GM03348 (cell line): ENCODE measurements at regions not wholly inside any gene's neighbourhood (a gene's known extent, or its start where the extent isn't known, plus 50 kb on each side); places are given as distances from the start of the nearest gene placed in this dataset.
"Not testable (repeated sequence)": the region's sequence is repeated elsewhere in the genome, so short reads cannot be mapped to it uniquely, and the experiment has no call there.

Experiments used
- DNase-seq: peaks from one replicate; pipeline ENCODE4 v3.0.0; 2012; ENCODE audit warnings: low spot score

- no peak for DNase-seq
Measured at GRCh38 chr3:115385774-115386730, 237.3 kb upstream of the GAP43 start.

GRCh38 chr3:115388166-115388565 is 235.1 kb upstream of the GAP43 start:
- DNase-seq, result peak; percentile 39

GRCh38 chr3:115388811-115389210 is 234.5 kb upstream of the GAP43 start:
- DNase-seq, result no peak

GRCh38 chr3:115396801-115397200 is 226.5 kb upstream of the GAP43 start:
- no peak for DNase-seq

- no peak for DNase-seq
Measured at GRCh38 chr3:115397433-115397832, 225.9 kb upstream of the GAP43 start.

- no peak for DNase-seq
Measured at GRCh38 chr3:115398506-115398905, 224.8 kb upstream of the GAP43 start.

- no peak for DNase-seq
Measured at GRCh38 chr3:115399750-115400149, 223.6 kb upstream of the GAP43 start.

GRCh38 chr3:115401298-115401697 is 222.0 kb upstream of the GAP43 start:
- peak; percentile 57 for DNase-seq

GRCh38 chr3:115401851-115402501 is 221.3 kb upstream of the GAP43 start:
- DNase-seq, result peak; percentile 54

- DNase-seq, result no peak
Measured at GRCh38 chr3:115402651-115403050, 220.7 kb upstream of the GAP43 start.

- DNase-seq, result no peak
Measured at GRCh38 chr3:115403786-115404185, 219.5 kb upstream of the GAP43 start.

- no peak for DNase-seq
Measured at GRCh38 chr3:115409596-115409995, 213.7 kb upstream of the GAP43 start.

GRCh38 chr3:115414610-115415009 is 208.7 kb upstream of the GAP43 start:
- not testable (repeated sequence) for DNase-seq

GRCh38 chr3:115415246-115415996 is 207.9 kb upstream of the GAP43 start:
- no peak for DNase-seq

GRCh38 chr3:115418583-115418982 is 204.7 kb upstream of the GAP43 start:
- no peak for DNase-seq

- DNase-seq, result no peak
Measured at GRCh38 chr3:115420086-115420485, 203.2 kb upstream of the GAP43 start.

- DNase-seq, result peak; percentile 4
Measured at GRCh38 chr3:115423170-115423569, 200.1 kb upstream of the GAP43 start.

- no peak for DNase-seq
Measured at GRCh38 chr3:115428841-115429240, 194.5 kb upstream of the GAP43 start.

GRCh38 chr3:115436767-115437301 is 186.5 kb upstream of the GAP43 start:
- peak; percentile 81 for DNase-seq

- no peak for DNase-seq
Measured at GRCh38 chr3:115438799-115439198, 184.5 kb upstream of the GAP43 start.

GRCh38 chr3:115445559-115445958 is 177.8 kb upstream of the GAP43 start:
- DNase-seq, result no peak

- peak; percentile 26 for DNase-seq
Measured at GRCh38 chr3:115448851-115449250, 174.5 kb upstream of the GAP43 start.
